OCI-LY1 (cell line): ENCODE measurements at regions not wholly inside any gene's neighbourhood (a gene's known extent, or its start where the extent isn't known, plus 50 kb on each side); places are given as distances from the start of the nearest gene placed in this dataset.

Source experiments
- CTCF ChIP-seq: fragments of 200-600 bp; sonication (generic), shearing (Covaris generic); IDR thresholded peaks from 2 replicates; pipeline ENCODE4 v1.5.1; 2017; ENCODE audit warnings: mild to moderate bottlenecking, antibody characterized with exemption, low read length, moderate library complexity, mixed read lengths
- EZH2 ChIP-seq: fragments of 200-600 bp; sonication (generic), shearing (Covaris generic); IDR thresholded peaks from 2 replicates; pipeline ENCODE4 v1.8.0; 2017; ENCODE audit warnings: borderline replicate concordance, mixed run types, mild to moderate bottlenecking, antibody characterized with exemption, low read length, moderate library complexity, mixed read lengths

- TF ChIP-seq CTCF = no peak
- no peak for TF ChIP-seq EZH2
Observed at GRCh38 chrX:1925053-1925481, 310.2 kb downstream of the ASMT start.
